SK-N-MC (cell line): ENCODE measurements at regions not wholly inside any gene's neighbourhood (a gene's known extent, or its start where the extent isn't known, plus 50 kb on each side); places are given as distances from the start of the nearest gene placed in this dataset.

Experiments used
- EZH2 ChIP-seq: fragments of 200-600 bp; sonication (generic); IDR thresholded peaks from one replicate; pipeline ENCODE4 v1.6.1; 2017; ENCODE audit warnings: antibody characterized with exemption
- POLR2AphosphoS5 ChIP-seq: IDR thresholded peaks from 2 replicates; pipeline ENCODE4 v1.6.1; 2012; ENCODE audit warnings: mild to moderate bottlenecking, low read depth, low read length, borderline replicate concordance

GRCh38 chr10:118171861-118172260 is 125.1 kb upstream of the RAB11FIP2 start:
- no peak for TF ChIP-seq EZH2
- TF ChIP-seq POLR2AphosphoS5: no peak
